IPS-NIHi7 (cell line): ENCODE measurements at regions not wholly inside any gene's neighbourhood (a gene's known extent, or its start where the extent isn't known, plus 50 kb on each side); places are given as distances from the start of the nearest gene placed in this dataset.
"Not testable (repeated sequence)": the region's sequence is repeated elsewhere in the genome, so short reads cannot be mapped to it uniquely, and the experiment has no call there.

Source experiments
- DNase-seq: peaks from one replicate; pipeline ENCODE4 v3.0.0; 2012; ENCODE audit warnings: mixed read lengths; ENCODE audit errors: extremely low spot score

GRCh38 chr1:94362466-94363058, 55.6 kb upstream of the ABCD3 start:
- no peak for DNase-seq

GRCh38 chr1:94358630-94359599, 59.3 kb upstream of the ABCD3 start:
- DNase-seq: no peak

- no peak for DNase-seq
Observed at GRCh38 chr1:94357661-94358060, 60.5 kb upstream of the ABCD3 start.

- DNase-seq: no peak
Observed at GRCh38 chr1:94355485-94355980, 62.7 kb upstream of the ABCD3 start.

GRCh38 chr1:94351481-94351880, 66.7 kb upstream of the ABCD3 start:
- no peak for DNase-seq

GRCh38 chr1:94350350-94350924, 67.8 kb upstream of the ABCD3 start:
- DNase-seq: no peak

- DNase-seq: no peak
Observed at GRCh38 chr1:94349853-94350252, 68.3 kb upstream of the ABCD3 start.

GRCh38 chr1:94348386-94348785, 69.8 kb upstream of the ABCD3 start:
- not testable (repeated sequence) for DNase-seq

GRCh38 chr1:94345148-94345721, 73.0 kb upstream of the ABCD3 start:
- no peak for DNase-seq

GRCh38 chr1:94342416-94342815, 75.8 kb upstream of the ABCD3 start:
- DNase-seq: no peak

GRCh38 chr1:94339206-94339927, 78.8 kb upstream of the ABCD3 start:
- no peak for DNase-seq

- DNase-seq: no peak
Observed at GRCh38 chr1:94336991-94337390, 81.2 kb upstream of the ABCD3 start.

GRCh38 chr1:94335950-94336349, 82.2 kb upstream of the ABCD3 start:
- DNase-seq: peak; percentile 64

GRCh38 chr1:94335447-94335846, 82.7 kb upstream of the ABCD3 start:
- no peak for DNase-seq

- no peak for DNase-seq
Observed at GRCh38 chr1:94334764-94335163, 83.4 kb upstream of the ABCD3 start.

- DNase-seq: no peak
Observed at GRCh38 chr1:94332952-94333351, 85.2 kb upstream of the ABCD3 start.

GRCh38 chr1:94332516-94332915, 85.7 kb upstream of the ABCD3 start:
- DNase-seq: no peak

GRCh38 chr1:94329986-94330385, 88.2 kb upstream of the ABCD3 start:
- peak; percentile 38 for DNase-seq

GRCh38 chr1:94329276-94329675, 88.9 kb upstream of the ABCD3 start:
- no peak for DNase-seq

- DNase-seq: peak; percentile 69
Observed at GRCh38 chr1:94327001-94327690, 89.8 kb upstream of the ARHGAP29 start.

- peak; percentile 54 for DNase-seq
Observed at GRCh38 chr1:94326329-94326728, 88.9 kb upstream of the ARHGAP29 start.
